NCI-H2171 treated with DMSO at 0.1 percent for 48 hours (cell line): ENCODE measurements at regions not wholly inside any gene's neighbourhood (a gene's known extent, or its start where the extent isn't known, plus 50 kb on each side); places are given as distances from the start of the nearest gene placed in this dataset.

Experiments used
- DNase-seq: peaks from one replicate; lab custom pipeline; 2025; lab: John Stamatoyannopoulos, UW

- no peak for DNase-seq
These were observed 739.0 kb upstream of the TBX3 start for GRCh38 chr12:115422845-115423545.

- no peak for DNase-seq
These were observed 738.1 kb upstream of the TBX3 start for GRCh38 chr12:115421796-115422709.

- DNase-seq = no peak
These were observed 737.4 kb upstream of the TBX3 start for GRCh38 chr12:115421350-115421749.

DNA sequence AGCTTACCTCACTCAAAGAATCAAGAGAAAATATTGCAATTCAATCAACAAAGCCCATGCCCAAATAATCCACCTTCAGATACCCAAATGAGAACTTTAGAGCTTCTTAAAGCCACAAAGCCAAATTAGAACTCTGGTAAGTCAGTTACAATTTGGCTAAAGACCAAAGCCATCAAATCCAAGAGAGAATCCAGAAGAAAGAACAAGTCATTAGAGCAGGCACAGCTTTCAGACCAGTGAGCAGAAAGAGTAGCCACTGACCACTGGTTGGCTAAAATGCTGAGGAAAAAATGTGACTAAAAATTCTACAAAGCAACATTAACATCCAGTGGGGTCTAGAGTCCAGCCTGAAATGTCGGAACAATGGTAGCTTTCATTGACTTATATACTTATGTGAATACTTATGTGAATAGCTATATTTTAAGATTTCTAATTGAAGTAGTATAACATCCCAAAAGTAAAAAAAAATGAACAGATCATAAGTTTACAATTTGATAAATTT lies 735.2 kb upstream of the TBX3 start:
- no peak for DNase-seq

GRCh38 chr12:115417610-115418009 lies 733.6 kb upstream of the TBX3 start:
- DNase-seq = no peak

DNA sequence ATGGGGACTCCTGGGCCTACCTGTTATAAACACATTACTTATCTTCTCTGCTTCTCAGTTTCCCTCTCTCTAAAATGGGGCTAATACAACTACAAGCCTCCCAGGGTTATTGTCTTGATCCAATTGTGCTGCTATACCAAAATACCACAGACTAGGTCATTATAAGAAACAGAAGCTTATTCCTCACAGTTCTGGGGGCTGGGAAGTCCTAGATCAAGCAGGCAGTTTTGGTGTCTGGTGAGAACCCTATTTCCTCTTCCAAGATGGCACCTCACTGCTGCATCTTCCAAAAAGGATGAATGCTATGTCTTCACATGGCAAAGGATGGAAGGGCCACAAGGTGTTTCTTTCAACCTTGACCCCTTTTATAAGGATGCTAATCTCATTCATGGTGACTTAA lies 732.9 kb upstream of the TBX3 start:
- DNase-seq = no peak

- no peak for DNase-seq
These were observed 729.7 kb upstream of the TBX3 start for GRCh38 chr12:115413626-115414025.

- no peak for DNase-seq
These were observed 728.9 kb upstream of the TBX3 start for GRCh38 chr12:115412831-115413230.

- DNase-seq = no peak
These were observed 727.1 kb upstream of the TBX3 start for GRCh38 chr12:115411121-115411520.

- no peak for DNase-seq
These were observed 724.7 kb upstream of the TBX3 start for GRCh38 chr12:115408642-115409041.

- DNase-seq = no peak
These were observed 723.7 kb upstream of the TBX3 start for GRCh38 chr12:115407723-115408122.

- DNase-seq = no peak
These were observed 723.1 kb upstream of the TBX3 start for GRCh38 chr12:115407036-115407435.

DNA sequence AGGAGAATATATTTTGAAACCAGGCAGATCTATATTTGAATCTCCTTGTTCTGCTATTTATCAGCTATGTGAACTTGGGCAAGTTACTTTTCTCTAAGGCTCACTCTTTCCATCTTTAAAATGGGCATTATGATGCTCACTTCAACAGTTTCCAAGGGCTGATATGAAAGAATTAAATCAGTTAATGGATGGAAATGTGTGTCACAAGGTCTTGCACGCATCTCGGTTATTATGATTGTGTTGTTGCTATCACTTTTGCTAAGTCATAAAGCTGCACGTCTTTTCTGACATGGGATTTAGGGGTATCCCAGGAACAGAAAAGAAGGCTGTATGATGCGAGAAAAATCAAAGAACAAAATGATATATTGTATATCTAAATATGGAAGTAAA lies 721.5 kb upstream of the TBX3 start:
- no peak for DNase-seq

GRCh38 chr12:115404761-115405470 lies 720.9 kb upstream of the TBX3 start:
- no peak for DNase-seq

GRCh38 chr12:115403689-115404088 lies 719.7 kb upstream of the TBX3 start:
- DNase-seq = no peak

DNA sequence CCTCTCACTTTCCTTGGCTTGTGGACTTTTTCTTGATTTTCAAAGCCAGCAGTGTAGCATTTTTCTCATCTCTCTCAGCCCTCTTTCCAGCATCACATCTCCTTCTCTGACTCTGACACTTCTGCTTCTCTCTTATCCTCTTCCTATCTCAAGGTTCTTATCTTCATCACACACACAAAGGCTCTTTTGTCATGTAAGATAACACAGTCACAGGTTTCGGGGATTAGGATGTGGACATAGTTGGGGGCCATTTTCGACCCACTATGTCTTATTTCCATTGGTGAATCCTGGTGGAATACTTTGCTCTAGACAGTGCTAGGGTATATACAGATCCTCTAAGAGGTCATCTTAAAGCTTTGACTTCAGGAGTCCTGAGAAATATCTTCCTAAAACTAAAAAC lies 719.3 kb upstream of the TBX3 start:
- DNase-seq = no peak

GRCh38 chr12:115402443-115403180 lies 718.6 kb upstream of the TBX3 start:
- no peak for DNase-seq

DNA sequence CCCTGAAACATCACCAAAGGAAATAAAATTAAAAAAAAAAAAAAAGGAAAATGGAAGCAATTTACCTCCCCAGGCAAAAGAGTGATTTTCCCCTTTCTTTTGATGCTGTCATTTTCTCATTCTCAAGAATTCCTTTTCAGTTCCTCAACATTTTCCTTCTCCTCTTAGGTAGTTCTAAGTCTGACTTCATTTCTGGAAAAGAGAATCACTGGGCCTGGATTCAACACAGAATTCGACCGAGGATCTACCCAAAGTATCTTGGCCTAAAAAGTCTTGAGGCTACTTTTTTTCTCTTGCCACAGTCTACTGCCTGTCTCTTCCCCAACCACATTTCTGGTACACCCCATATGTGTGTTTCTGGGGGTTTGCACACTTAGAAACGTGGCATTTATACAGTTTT lies 717.8 kb upstream of the TBX3 start:
- DNase-seq = no peak

DNA sequence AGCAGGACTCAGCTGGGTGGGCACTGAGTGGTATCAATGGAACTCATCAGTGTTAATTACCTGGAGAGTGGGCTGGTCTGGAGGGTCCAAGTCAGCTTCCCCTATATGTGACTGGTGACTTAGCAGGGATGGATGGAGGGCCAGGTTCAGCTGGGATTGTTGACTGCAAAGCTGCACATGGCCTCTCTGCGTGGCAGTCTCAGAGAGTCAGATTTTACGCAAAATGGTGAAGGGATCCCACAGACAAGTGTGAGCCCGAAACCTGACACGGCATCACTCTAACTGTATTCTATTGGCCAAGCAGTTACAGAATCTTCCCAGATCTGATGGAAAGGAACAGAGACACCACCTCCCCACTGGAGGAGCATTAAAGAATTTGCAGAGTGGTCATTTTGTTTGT lies 716.0 kb upstream of the TBX3 start:
- no peak for DNase-seq

GRCh38 chr12:115398311-115398781 lies 714.4 kb upstream of the TBX3 start:
- DNase-seq = no peak

GRCh38 chr12:115396567-115396966 lies 712.6 kb upstream of the TBX3 start:
- no peak for DNase-seq
